Erythroblast (primary cell): ENCODE measurements at regions not wholly inside any gene's neighbourhood (a gene's known extent, or its start where the extent isn't known, plus 50 kb on each side); places are given as distances from the start of the nearest gene placed in this dataset.
"Not testable (repeated sequence)": the region's sequence is repeated elsewhere in the genome, so short reads cannot be mapped to it uniquely, and the experiment has no call there.

Experiments
- DNase-seq, 2 experiments: peaks; one replicate each; lab custom pipeline; 2025; lab: John Stamatoyannopoulos, UW
- GATA1 ChIP-seq: IDR thresholded peaks from 2 replicates; pipeline ENCODE4 v1.6.1; 2011; ENCODE audit warnings: low read depth, mild to moderate bottlenecking, control low read depth, low read length, moderate library complexity
- POLR2A ChIP-seq: IDR thresholded peaks from 2 replicates; pipeline ENCODE4 v1.6.1; 2011; ENCODE audit warnings: mild to moderate bottlenecking, low read length

- DNase-seq = no peak
- no peak for TF ChIP-seq POLR2A
- TF ChIP-seq GATA1 = no peak
Measured at GRCh38 chr9:82488313-82489200, 500.0 kb downstream of the SPATA31D1 start.

GRCh38 chr9:82489201-82489821 is 500.7 kb downstream of the SPATA31D1 start:
- no peak for TF ChIP-seq GATA1
- no peak for TF ChIP-seq POLR2A
- no peak for DNase-seq

- no peak for DNase-seq
- TF ChIP-seq GATA1 (no peak), POLR2A (no peak)
Measured at GRCh38 chr9:82490019-82490499, 501.5 kb downstream of the SPATA31D1 start.

GRCh38 chr9:82490821-82491220 is 502.2 kb downstream of the SPATA31D1 start:
- not testable (repeated sequence) for DNase-seq

- TF ChIP-seq GATA1 = no peak
- no peak for TF ChIP-seq POLR2A
- DNase-seq = no peak
Measured at GRCh38 chr9:82491604-82492003, 503.0 kb downstream of the SPATA31D1 start.

- no peak for DNase-seq
- no peak for TF ChIP-seq GATA1
- TF ChIP-seq POLR2A = no peak
Measured at GRCh38 chr9:82492274-82492673, 503.7 kb downstream of the SPATA31D1 start.

GRCh38 chr9:82495884-82496777 is 507.6 kb downstream of the SPATA31D1 start:
- TF ChIP-seq GATA1 = no peak
- TF ChIP-seq POLR2A = no peak
- no peak for DNase-seq

- no peak for TF ChIP-seq POLR2A
- TF ChIP-seq GATA1 = no peak
- DNase-seq = no peak
Measured at GRCh38 chr9:82498541-82499317, 510.2 kb downstream of the SPATA31D1 start.

GRCh38 chr9:82499337-82499736 is 510.8 kb downstream of the SPATA31D1 start:
- TF ChIP-seq GATA1 (no peak), POLR2A (no peak)

GRCh38 chr9:82504620-82505019 is 516.0 kb downstream of the SPATA31D1 start:
- no peak for TF ChIP-seq POLR2A
- TF ChIP-seq GATA1 = no peak
- DNase-seq = no peak

More at GRCh38 chr9:82499337-82499736, 510.8 kb downstream of the SPATA31D1 start:
- DNase-seq = no peak

GRCh38 chr9:82511626-82512025 is 523.1 kb downstream of the SPATA31D1 start:
- DNase-seq = no peak
- TF ChIP-seq GATA1 (no peak), POLR2A (no peak)

GRCh38 chr9:82512728-82513127 is 524.2 kb downstream of the SPATA31D1 start:
- DNase-seq = no peak
- TF ChIP-seq GATA1 = no peak
- no peak for TF ChIP-seq POLR2A
